K562 (cell line): ENCODE measurements at regions not wholly inside any gene's neighbourhood (a gene's known extent, or its start where the extent isn't known, plus 50 kb on each side); places are given as distances from the start of the nearest gene placed in this dataset.

Experiments used
- E4F1 ChIP-seq: fragments of 250-450 bp; sonication (Bioruptor Pico); IDR thresholded peaks from 2 replicates; pipeline ENCODE4 v1.5.0; 2021; ENCODE audit warnings: mild to moderate bottlenecking, borderline replicate concordance
- ETV6 ChIP-seq, 3 experiments: fragments of 150-350 bp in 1 of 3; sonication (generic) in 1 of 3; formaldehyde crosslinking in 1 of 3; IDR thresholded peaks; 2 replicates each; pipeline versions ENCODE4 v1.6.1 to v1.8.0; 2014 to 2022; ENCODE audit warnings: borderline replicate concordance in 2 of 3, low read depth in 2 of 3, antibody characterized with exemption in 1 of 3, low read length in 1 of 3, mild to moderate bottlenecking in 1 of 3, missing genetic modification reagents in 1 of 3
- EZH2 ChIP-seq: IDR thresholded peaks from 2 replicates; pipeline ENCODE4 v1.6.1; 2012; ENCODE audit warnings: low read depth, mild to moderate bottlenecking, inconsistent platforms, low read length, borderline replicate concordance
- FUS ChIP-seq: fragments of 200-400 bp; formaldehyde crosslinking; optimal IDR thresholded peaks from 2 replicates; pipeline ENCODE3; 2017; ENCODE audit warnings: low read depth, low read length
- HDGF ChIP-seq: fragments of 450-650 bp; IDR thresholded peaks from 2 replicates; pipeline ENCODE4 v1.6.1; 2016
- JUND ChIP-seq, 2 experiments: IDR thresholded peaks; 2 replicates in 1 of 2; 3 replicates in 1 of 2; pipeline ENCODE4 v1.6.1; 2011; ENCODE audit warnings: borderline replicate concordance in 2 of 2, low read depth in 2 of 2, low read length in 2 of 2, improper control_type of control experiment in 1 of 2, missing biosample characterization in 1 of 2, missing genetic modification characterization in 1 of 2, missing genetic modification reagents in 1 of 2
- NR1H2 ChIP-seq: sonication (generic); formaldehyde crosslinking; IDR thresholded peaks from 2 replicates; pipeline ENCODE4 v1.4.0; 2020; ENCODE audit warnings: mild to moderate bottlenecking, missing genetic modification reagents
- POLR2B ChIP-seq: fragments of 450-650 bp; IDR thresholded peaks from 2 replicates; pipeline ENCODE4 v1.6.1; 2018; ENCODE audit warnings: low read depth; ENCODE audit not compliant: partially characterized antibody
- TBP ChIP-seq: optimal IDR thresholded peaks from 2 replicates; pipeline ENCODE3; 2011; ENCODE audit warnings: low read depth, low read length, improper control_type of control experiment
- ZNF143 ChIP-seq: sonication (generic); formaldehyde crosslinking; IDR thresholded peaks from 2 replicates; pipeline ENCODE4 v1.9.0; 2022; ENCODE audit warnings: mild to moderate bottlenecking, missing genetic modification reagents
- ZNF146 ChIP-seq: IDR thresholded peaks from one replicate; pipeline ENCODE4 v1.6.1; 2018; ENCODE audit warnings: missing compliant biosample characterization; ENCODE audit not compliant: unreplicated experiment
- ZNF24 ChIP-seq: fragments of 450-650 bp; IDR thresholded peaks from 2 replicates; pipeline ENCODE4 v1.6.1; 2016

DNA sequence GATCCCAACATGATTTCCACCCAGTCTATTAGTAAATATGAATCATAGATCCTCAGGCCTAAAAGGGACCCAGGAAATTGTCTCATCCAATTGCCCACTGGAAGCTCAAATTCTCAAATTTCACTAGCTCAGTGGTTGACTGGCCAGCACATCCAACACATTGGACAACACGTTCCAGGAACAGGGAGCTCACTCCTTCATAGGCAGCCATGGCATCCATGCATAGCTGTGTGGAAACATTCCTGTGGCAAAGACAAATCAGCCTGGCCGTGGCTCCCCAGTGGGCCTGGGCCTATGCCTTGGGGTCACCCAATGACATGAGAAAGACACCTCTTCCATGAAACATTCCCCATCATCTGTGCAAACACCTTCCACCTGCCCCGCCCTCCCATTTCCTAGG, 261.1 kb downstream of the ANAPC1 start (continued):
- TF ChIP-seq NR1H2 (CRISPR knock-in tag), result no peak
- TF ChIP-seq ETV6 (IDR thresholded peaks at IDR 0.05; ENCODE audit: borderline replicate concordance in 1 of 2, low read depth in 2 of 2, low read length in 1 of 2), result no peak
- TF ChIP-seq ETV6 (CRISPR knock-in tag; IDR thresholded peaks at IDR 0.05; ENCODE audit: borderline replicate concordance), result no peak
- no peak for TF ChIP-seq ZNF146 (CRISPR knock-in tag)
- TF ChIP-seq ZNF143 (CRISPR knock-in tag), result no peak
- no peak for TF ChIP-seq TBP
- TF ChIP-seq FUS, result no peak
- TF ChIP-seq EZH2, result no peak
- TF ChIP-seq E4F1, result no peak
- no peak for TF ChIP-seq JUND (IDR thresholded peaks at IDR 0.05; ENCODE audit: borderline replicate concordance, low read depth, low read length)
- no peak for TF ChIP-seq JUND (tag; IDR thresholded peaks at IDR 0.05; ENCODE audit: borderline replicate concordance, low read depth, low read length)
- no peak for TF ChIP-seq HDGF
- TF ChIP-seq ZNF24, result no peak
- TF ChIP-seq POLR2B, result no peak
